ENCODE measurements at regions not wholly inside any gene's neighbourhood (a gene's known extent, or its start where the extent isn't known, plus 50 kb on each side); places are given as distances from the start of the nearest gene placed in this dataset.

GRCh38 chr12:72135021-72135301, 137.2 kb upstream of the TRHDE start:
- ChIA-PET CTCF (interaction anchor here (0.7 to 1.4 kb wide), 2 partner anchors 10 to 43 kb away, joined by 3 to 4 read pairs; no protein-coding TSS in a partner anchor), RAD21 (ENCODE audit: unreplicated experiment) (no interaction called here), SMC1A (ENCODE audit: uncharacterized antibody, unreplicated experiment) (interaction anchor here (0.9 to 1.5 kb wide), 2 partner anchors 9 to 129 kb away, joined by 3 read pairs; no protein-coding TSS in a partner anchor), POLR2A (interaction anchor here (0.7 kb wide), 1 partner anchor 12 kb away, joined by 3 read pairs; no protein-coding TSS in a partner anchor)
- intact Hi-C loops (cut with micrococcal nuclease; ENCODE audit: unreplicated experiment): no loop called here
- no peak for TF ChIP-seq CUX1 (IDR thresholded peaks at IDR 0.05; ENCODE audit: insufficient replicate concordance, low read depth, low read length)
- no peak for TF ChIP-seq POLR2AphosphoS5 (IDR thresholded peaks at IDR 0.05; ENCODE audit: low read length)
- no peak for TF ChIP-seq ATF7 (IDR thresholded peaks at IDR 0.05; ENCODE audit: low read depth)
- no peak for TF ChIP-seq SMARCA5 (IDR thresholded peaks at IDR 0.05)
- no peak for TF ChIP-seq EGR1 (IDR thresholded peaks at IDR 0.05; ENCODE audit: borderline replicate concordance in 1 of 2, low read depth in 2 of 2, low read length in 2 of 2)
- no peak for TF ChIP-seq SUPT20H (IDR thresholded peaks at IDR 0.05; ENCODE audit: borderline replicate concordance, control insufficient read depth, low read depth, low read length)
- TF ChIP-seq HCFC1 (IDR thresholded peaks at IDR 0.05; ENCODE audit: low read length): no peak
- H3K79me2 ChIP-seq (ENCODE audit: control insufficient read depth, insufficient read depth, low read length): no peaks in the 10 kb centered on the region
- WGBS (ENCODE audit: insufficient coverage, insufficient replicate concordance, low lambda C conversion rate, missing lambda C conversion rate): 71% methylated on average over 2 of the region's 2 CpGs
- no peak overlapping the region for H3K4me2 ChIP-seq (ENCODE audit: control insufficient read depth, insufficient read depth)
- no peaks in the 10 kb centered on the region for H3K4me1 ChIP-seq (ENCODE audit: control insufficient read depth, insufficient read depth, low read length)
- H3K9me3 ChIP-seq (replicated peaks; ENCODE audit: control insufficient read depth, insufficient read depth, low read length): no peaks in the 10 kb centered on the region
- no peak overlapping the region for H2AFZ ChIP-seq (ENCODE audit: control insufficient read depth, low read depth, low read length)
- no peak overlapping the region for H3K27ac ChIP-seq (ENCODE audit: control insufficient read depth, insufficient read depth)
- H3K27me3 ChIP-seq (replicated peaks in 1 of 2; ENCODE audit: control insufficient read depth in 2 of 2, insufficient read depth in 2 of 2, low read length in 1 of 2): no peaks in the 10 kb centered on the region; a peak in 1 of 4 replicates
- no peak overlapping the region for H3K9ac ChIP-seq (ENCODE audit: control insufficient read depth, insufficient read depth, low read length)
- in situ Hi-C loops (cut with MboI): no loop called here
- no TSS peak for BruUV-seq (replicated peaks)
- ATAC-seq: no peak
- H3K36me3 ChIP-seq (ENCODE audit: control insufficient read depth in 2 of 2, insufficient read depth in 2 of 2, low read length in 1 of 2): no peaks in the 10 kb centered on the region
- H4K20me1 ChIP-seq (ENCODE audit: control insufficient read depth, insufficient read depth): no peaks in the 10 kb centered on the region
- no peak for DNase-seq (ENCODE audit: low read depth, low spot score)
- FAIRE-seq: no peak
- H3K4me3 ChIP-seq: no peak overlapping the region

Measured in GM12878 (cell line).